ENCODE measurements at regions not wholly inside any gene's neighbourhood (a gene's known extent, or its start where the extent isn't known, plus 50 kb on each side); places are given as distances from the start of the nearest gene placed in this dataset.
"Not testable (repeated sequence)": the region's sequence is repeated elsewhere in the genome, so short reads cannot be mapped to it uniquely, and the experiment has no call there.

- DNase-seq (ENCODE audit: extremely low spot score in 2 of 2), result no peak
- Histone ChIP-seq H3K27me3 (no peaks in the 10 kb centered on the region), H3K27ac (no peak overlapping the region), H3K36me3 (no peaks in the 10 kb centered on the region), H3K9me3 (no peaks in the 10 kb centered on the region), H3K4me3 (no peak overlapping the region), H3K4me1 (no peaks in the 10 kb centered on the region)
- TF ChIP-seq CTCF (IDR thresholded peaks at IDR 0.05) (no peak), POLR2AphosphoS5 (IDR thresholded peaks at IDR 0.05; ENCODE audit: insufficient read depth in 1 of 2, low read depth in 1 of 2) (no peak), POLR2A (IDR thresholded peaks at IDR 0.05) (no peak)
- intact Hi-C loops (cut with DNase I), result no loop called here
These were observed 138.9 kb upstream of the CDH11 start for GRCh38 chr16:65260746-65261145.

GRCh38 chr16:65254144-65254543, 132.3 kb upstream of the CDH11 start:
- Histone ChIP-seq H3K27me3 (no peaks in the 10 kb centered on the region), H3K4me1 (no peaks in the 10 kb centered on the region), H3K4me3 (no peak overlapping the region), H3K9me3 (no peaks in the 10 kb centered on the region), H3K27ac (no peak overlapping the region), H3K36me3 (no peaks in the 10 kb centered on the region)
- intact Hi-C loops (cut with DNase I), result no loop called here
- no peak for DNase-seq (ENCODE audit: extremely low spot score in 2 of 2)
- TF ChIP-seq CTCF (IDR thresholded peaks at IDR 0.05) (no peak), POLR2A (IDR thresholded peaks at IDR 0.05) (no peak), POLR2AphosphoS5 (IDR thresholded peaks at IDR 0.05; ENCODE audit: insufficient read depth in 1 of 2, low read depth in 1 of 2) (no peak)

- intact Hi-C loops (cut with DNase I), result no loop called here
- Histone ChIP-seq H3K4me1 (no peaks in the 10 kb centered on the region), H3K27ac (no peak overlapping the region), H3K9me3 (no peaks in the 10 kb centered on the region), H3K4me3 (no peak overlapping the region), H3K27me3 (no peaks in the 10 kb centered on the region), H3K36me3 (no peaks in the 10 kb centered on the region)
- DNase-seq (ENCODE audit: extremely low spot score in 2 of 2), result no peak
- TF ChIP-seq POLR2A (IDR thresholded peaks at IDR 0.05), result no peak
- no peak for TF ChIP-seq POLR2AphosphoS5 (IDR thresholded peaks at IDR 0.05; ENCODE audit: insufficient read depth in 1 of 2, low read depth in 1 of 2)
- TF ChIP-seq CTCF (IDR thresholded peaks at IDR 0.05), result no peak
These were observed 127.9 kb upstream of the CDH11 start for GRCh38 chr16:65249768-65250167.

- Histone ChIP-seq H3K27me3 (no peaks in the 10 kb centered on the region), H3K4me3 (no peak overlapping the region), H3K4me1 (no peaks in the 10 kb centered on the region), H3K36me3 (no peaks in the 10 kb centered on the region), H3K9me3 (no peaks in the 10 kb centered on the region), H3K27ac (no peak overlapping the region)
- intact Hi-C loops (cut with DNase I), result no loop called here
- TF ChIP-seq CTCF (IDR thresholded peaks at IDR 0.05), result no peak
- TF ChIP-seq POLR2AphosphoS5 (IDR thresholded peaks at IDR 0.05; ENCODE audit: insufficient read depth in 1 of 2, low read depth in 1 of 2), result no peak
- no peak for TF ChIP-seq POLR2A (IDR thresholded peaks at IDR 0.05)
- no peak for DNase-seq (ENCODE audit: extremely low spot score in 2 of 2)
These were observed 122.9 kb upstream of the CDH11 start for GRCh38 chr16:65244787-65245186.

- Histone ChIP-seq H3K9me3 (no peaks in the 10 kb centered on the region), H3K4me3 (no peak overlapping the region), H3K27me3 (no peaks in the 10 kb centered on the region), H3K27ac (no peak overlapping the region), H3K4me1 (no peaks in the 10 kb centered on the region), H3K36me3 (no peaks in the 10 kb centered on the region)
- no peak for DNase-seq (ENCODE audit: extremely low spot score in 2 of 2)
- TF ChIP-seq POLR2A (IDR thresholded peaks at IDR 0.05) (no peak), CTCF (IDR thresholded peaks at IDR 0.05) (no peak), POLR2AphosphoS5 (IDR thresholded peaks at IDR 0.05; ENCODE audit: insufficient read depth in 1 of 2, low read depth in 1 of 2) (no peak)
- intact Hi-C loops (cut with DNase I), result no loop called here
These were observed 113.7 kb upstream of the CDH11 start for GRCh38 chr16:65235339-65236177.

- H3K27ac ChIP-seq; H3K9me3 ChIP-seq; H3K36me3 ChIP-seq; DNase-seq (ENCODE audit: extremely low spot score in 2 of 2); H3K4me3 ChIP-seq; intact Hi-C loops (cut with DNase I); H3K27me3 ChIP-seq; H3K4me1 ChIP-seq: not testable (repeated sequence)
These were observed 113.0 kb upstream of the CDH11 start for GRCh38 chr16:65234721-65235320.
